GM10248 (cell line): ENCODE measurements at regions not wholly inside any gene's neighbourhood (a gene's known extent, or its start where the extent isn't known, plus 50 kb on each side); places are given as distances from the start of the nearest gene placed in this dataset.

Experiments
- CTCF ChIA-PET: fragments of 300-600 bp; sonication (Branson Sonifier 250); formaldehyde crosslinking; extraction: SDS; loops from one replicate; lab custom pipeline; 2021; ENCODE audit warnings: antibody characterized with exemption; lab: Yijun Ruan, JAX
- POLR2A ChIA-PET: fragments of 350-650 bp; sonication (Branson Sonifier 250); formaldehyde crosslinking; extraction: SDS; loops from one replicate; lab custom pipeline; 2020; ENCODE audit warnings: antibody characterized with exemption; lab: Yijun Ruan, JAX
- DNase-seq: peaks from one replicate; pipeline ENCODE4 v3.0.0; 2012; ENCODE audit errors: extremely low spot score
- CTCF ChIP-seq: IDR thresholded peaks from 2 replicates; pipeline ENCODE4 v1.5.1; 2012; ENCODE audit warnings: mild to moderate bottlenecking, low read depth; ENCODE audit errors: extremely low read depth, missing control alignments, control extremely low read depth

GRCh38 chr15:58346361-58346760, 85.4 kb upstream of the LIPC start:
- TF ChIP-seq CTCF: no peak
- ChIA-PET CTCF (no interaction called here), POLR2A (no interaction called here)
- no peak for DNase-seq

- TF ChIP-seq CTCF: no peak
- POLR2A ChIA-PET: interaction anchor here (0.7 kb wide), 1 partner anchor 117 kb away, joined by 4 read pairs; no protein-coding TSS in a partner anchor
- CTCF ChIA-PET: interaction anchor here (1.3 kb wide), 1 partner anchor 32 kb away, joined by 3 read pairs; no protein-coding TSS in a partner anchor
- DNase-seq: no peak
Observed at GRCh38 chr15:58348095-58348812, 83.5 kb upstream of the LIPC start.

- TF ChIP-seq CTCF: no peak
- CTCF ChIA-PET: interaction anchor here (0.9 to 1.9 kb wide), 4 partner anchors 10 to 23 kb away, joined by 3 to 8 read pairs (median 4); no protein-coding TSS in a partner anchor
- POLR2A ChIA-PET: no interaction called here
- no peak for DNase-seq
Observed at GRCh38 chr15:58352026-58352929, 79.5 kb upstream of the LIPC start.

- no peak for TF ChIP-seq CTCF
- CTCF ChIA-PET: interaction anchor here (1.1 to 1.5 kb wide), 5 partner anchors 12 to 162 kb away, joined by 3 read pairs; no protein-coding TSS in a partner anchor
- no peak for DNase-seq
- POLR2A ChIA-PET: no interaction called here
Observed at GRCh38 chr15:58355382-58355971, 76.3 kb upstream of the LIPC start.

- no peak for TF ChIP-seq CTCF
- ChIA-PET POLR2A (no interaction called here), CTCF (interaction anchor here (1.1 to 1.5 kb wide), 2 partner anchors 87 to 161 kb away, joined by 3 read pairs; no protein-coding TSS in a partner anchor)
- no peak for DNase-seq
Observed at GRCh38 chr15:58355973-58356372, 75.8 kb upstream of the LIPC start.
